Activated effector memory CD4-positive, alpha-beta T cell treated with anti-CD3 and anti-CD28 coated beads, Interleukin-2, amount 50 U/mL, for 16 hours (primary cell): ENCODE measurements at regions not wholly inside any gene's neighbourhood (a gene's known extent, or its start where the extent isn't known, plus 50 kb on each side); places are given as distances from the start of the nearest gene placed in this dataset.

Experiments used
- DNase-seq: peaks from one replicate; pipeline ENCODE4 v3.0.0-alpha.2; 2020

DNA sequence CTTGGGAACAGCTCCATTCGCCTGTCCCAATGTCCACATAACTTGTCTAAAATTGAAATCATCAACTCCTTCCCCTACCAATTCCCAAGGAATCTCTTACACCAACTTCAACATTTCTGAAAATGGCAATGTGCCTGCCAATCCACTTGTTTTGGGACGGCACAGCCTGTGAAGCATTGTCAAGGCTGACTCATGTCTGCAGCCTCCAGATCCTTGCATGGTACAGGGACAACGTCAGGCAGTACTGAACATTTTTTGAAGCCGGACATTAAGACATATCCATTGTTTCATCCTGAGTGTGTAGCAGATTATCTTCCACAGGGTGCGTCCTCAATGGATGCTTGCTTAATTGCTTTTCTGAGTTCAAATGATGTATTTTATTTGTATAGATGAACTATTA, 794.1 kb downstream of the BCL11B start:
- DNase-seq, result no peak

- DNase-seq, result no peak
Measured at GRCh38 chr14:98489115-98489514, 782.9 kb downstream of the BCL11B start.

- DNase-seq, result peak; percentile 63
Measured at GRCh38 chr14:98494582-98494981, 777.4 kb downstream of the BCL11B start.

DNA sequence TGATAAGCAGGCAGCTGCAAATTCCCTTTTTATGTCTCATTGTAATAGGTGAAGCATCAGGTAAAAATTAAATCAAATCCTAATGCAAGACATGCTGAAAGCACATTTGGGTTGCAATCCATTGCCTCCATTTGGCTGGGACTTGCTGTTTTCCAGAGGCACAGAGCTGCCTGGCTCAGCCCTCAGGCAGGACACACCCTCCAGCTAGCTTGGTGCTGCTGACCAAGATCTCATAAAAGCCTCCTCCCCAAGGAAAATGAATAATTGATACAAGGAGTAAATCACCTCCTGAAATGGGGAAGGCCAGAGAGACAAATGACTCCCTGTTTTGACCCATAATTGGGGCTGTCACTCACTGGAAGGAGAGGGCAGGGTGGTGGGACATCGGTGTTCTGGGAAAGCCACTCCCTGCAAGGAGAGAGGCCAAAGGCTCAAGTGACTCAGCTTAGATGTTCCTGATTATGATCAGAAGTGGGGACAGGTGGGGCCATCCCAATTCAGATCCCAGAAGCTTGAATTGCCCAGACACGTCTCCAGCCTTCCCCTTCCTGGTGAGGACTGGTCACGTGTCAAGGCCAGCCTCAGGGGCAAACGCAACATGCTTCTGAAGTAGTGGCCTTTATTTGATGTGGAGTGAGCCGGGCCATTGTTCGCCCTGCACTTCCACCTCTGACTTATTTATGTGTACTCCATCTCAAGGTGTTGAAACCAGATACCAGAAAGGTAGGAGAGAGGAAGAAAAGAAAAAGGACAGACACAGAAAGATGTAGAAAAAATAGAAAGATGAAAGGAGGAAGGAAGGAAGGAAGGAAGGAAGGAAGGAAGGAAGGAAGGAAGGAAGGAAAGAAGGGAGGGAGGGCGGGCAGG, 773.7 kb downstream of the BCL11B start:
- DNase-seq, result no peak

DNA sequence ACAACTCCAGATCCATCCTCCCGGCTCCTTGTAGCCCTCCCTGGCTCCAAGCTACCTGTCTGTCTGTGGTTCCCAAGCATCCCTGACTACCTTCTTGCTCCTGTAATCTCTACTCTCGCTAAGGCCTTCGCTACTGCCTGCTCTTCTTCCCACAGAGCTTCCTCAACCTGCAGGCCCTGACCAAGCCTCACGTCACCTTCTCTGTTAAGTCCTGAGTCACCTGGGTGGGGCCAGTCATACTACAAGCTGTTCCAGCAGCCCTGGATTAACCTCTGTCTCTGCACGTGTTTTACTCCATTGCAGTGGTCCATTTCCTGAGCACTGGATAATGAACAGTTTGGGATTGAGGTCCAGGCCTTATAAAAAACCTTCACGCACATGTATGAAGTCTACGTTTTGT, 770.7 kb downstream of the BCL11B start:
- no peak for DNase-seq

GRCh38 chr14:98501836-98502235, 770.2 kb downstream of the BCL11B start:
- DNase-seq, result no peak

- no peak for DNase-seq
Measured at GRCh38 chr14:98503086-98503815, 768.7 kb downstream of the BCL11B start.

DNA sequence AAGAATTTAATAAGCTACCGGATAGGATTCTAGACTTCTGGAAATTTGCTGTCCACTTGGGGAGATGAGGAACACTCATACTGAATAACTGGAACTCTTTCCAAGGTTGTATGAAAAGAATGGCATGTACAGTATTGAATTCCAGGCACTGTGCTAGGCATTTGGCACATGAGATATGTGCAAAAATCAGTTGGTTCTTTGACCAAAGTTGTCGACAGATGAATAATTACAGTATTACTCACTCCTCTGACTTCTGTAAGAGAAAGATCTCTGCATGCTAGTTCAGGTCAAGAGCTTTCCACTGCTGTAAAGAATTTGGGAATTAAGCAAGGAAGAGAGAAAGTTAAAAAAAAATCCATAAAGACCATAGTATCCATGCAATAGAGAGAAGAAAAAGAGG, 764.7 kb downstream of the BCL11B start:
- no peak for DNase-seq

DNA sequence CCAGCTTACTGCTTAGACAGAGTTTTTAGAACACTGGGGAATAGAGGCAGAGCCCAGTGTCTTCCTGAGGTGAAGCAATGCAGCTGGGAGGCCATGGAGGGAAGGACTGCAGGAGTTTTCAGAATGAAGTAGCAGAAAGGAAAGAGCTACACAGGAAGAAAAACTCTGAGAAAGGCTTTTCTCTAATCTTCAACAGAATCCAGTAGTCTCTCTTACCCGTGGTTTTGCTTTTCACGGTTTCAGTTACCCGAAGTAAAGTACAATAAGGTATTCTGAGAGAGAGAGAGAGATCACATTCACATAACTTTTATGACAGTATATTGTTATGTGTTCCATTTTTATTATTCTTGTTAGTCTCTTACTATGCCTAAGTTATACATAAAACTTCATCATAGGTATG, 761.6 kb downstream of the BCL11B start:
- DNase-seq, result no peak

DNA sequence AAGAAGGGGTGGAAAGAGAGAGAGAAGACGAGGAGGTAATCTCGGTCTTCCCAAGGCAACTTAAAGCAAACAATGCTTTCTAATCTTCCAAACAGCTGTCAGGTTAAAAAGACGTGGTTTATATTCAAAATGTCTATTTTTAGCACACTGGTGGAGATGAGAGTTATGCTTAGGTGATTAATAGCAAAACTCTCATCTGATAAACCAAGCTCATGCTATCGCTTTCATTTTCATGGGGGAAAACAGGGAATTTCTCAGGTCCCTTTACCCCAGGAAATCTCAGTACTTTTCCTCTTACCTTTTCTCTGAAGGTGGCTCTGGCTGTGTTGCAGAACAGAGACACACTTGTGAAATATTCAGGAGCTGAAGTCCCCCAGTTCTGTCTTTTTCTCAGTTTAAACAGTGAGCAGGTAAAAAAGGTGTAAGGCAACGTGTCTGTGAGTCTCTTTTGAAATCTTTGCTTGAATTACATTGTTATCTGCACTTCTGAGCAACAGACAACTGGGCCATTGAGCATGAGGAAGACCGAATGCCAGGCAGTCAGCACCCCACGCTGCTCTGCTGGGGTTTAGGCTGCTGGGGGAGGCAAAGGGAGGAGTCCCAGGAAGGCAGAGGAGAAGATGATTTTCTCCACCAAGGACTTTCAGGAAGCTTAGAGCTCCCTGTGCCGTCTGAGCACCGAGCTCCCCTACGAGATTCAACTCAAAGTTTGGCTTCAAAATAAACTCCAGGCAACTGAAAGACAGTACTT, 759.3 kb downstream of the BCL11B start:
- DNase-seq, result no peak

DNA sequence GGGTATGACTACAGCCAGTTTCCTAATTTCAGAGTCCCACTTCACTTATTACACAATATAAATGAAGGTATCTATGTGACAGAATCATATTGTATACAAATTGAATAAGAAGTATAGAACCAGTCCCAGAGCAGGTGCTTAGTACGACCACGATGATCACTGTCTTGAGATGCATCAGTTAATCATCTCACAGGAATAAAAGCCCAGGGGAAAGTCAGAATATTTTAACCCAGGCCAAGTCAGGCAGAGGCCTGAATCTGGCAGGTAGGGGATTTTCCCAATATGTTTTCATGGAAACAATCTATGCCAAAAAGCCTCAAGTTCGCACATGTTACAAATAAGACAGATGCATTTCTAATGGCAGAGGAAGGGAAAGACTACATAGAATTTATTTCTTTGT, 758.4 kb downstream of the BCL11B start:
- DNase-seq, result no peak

DNA sequence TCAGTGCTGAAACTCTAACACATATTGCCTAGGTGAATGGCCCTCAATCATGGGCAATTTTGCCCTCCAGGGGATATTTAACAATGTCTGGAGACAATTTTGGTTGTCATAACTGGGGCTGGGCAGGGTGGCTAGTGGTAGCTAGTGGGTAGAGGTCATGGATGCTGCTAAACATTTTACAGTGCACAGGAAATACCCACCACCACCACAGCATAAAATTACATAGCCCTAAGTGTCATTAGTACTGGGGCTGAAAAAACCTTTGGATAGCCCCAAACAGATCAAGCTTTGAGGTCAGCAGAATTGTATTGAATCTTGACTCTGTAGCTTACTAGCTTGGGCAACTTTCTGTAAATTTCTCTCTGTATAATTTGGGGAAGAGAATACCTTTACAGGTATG, 758.0 kb downstream of the BCL11B start:
- no peak for DNase-seq

DNA sequence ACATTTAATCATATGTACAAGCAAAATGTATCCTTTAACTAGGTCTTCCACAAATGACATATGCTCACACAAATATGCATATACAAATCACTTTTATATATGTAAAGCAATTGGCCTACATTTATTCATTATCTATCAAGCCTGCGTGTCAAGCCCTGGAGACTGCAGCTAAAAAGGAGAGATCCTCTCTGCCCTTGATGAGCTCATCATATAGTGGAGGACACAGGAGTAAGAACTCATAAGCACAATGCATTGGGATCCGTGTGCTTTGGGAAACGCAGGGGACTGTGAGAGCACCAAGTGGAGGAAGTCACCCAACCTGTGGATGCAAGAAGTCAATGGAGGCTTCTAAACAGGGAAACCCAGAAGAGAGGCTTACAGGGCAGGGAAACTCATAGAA, 735.7 kb downstream of the BCL11B start:
- no peak for DNase-seq

GRCh38 chr14:98542316-98542715, 729.7 kb downstream of the BCL11B start:
- no peak for DNase-seq

DNA sequence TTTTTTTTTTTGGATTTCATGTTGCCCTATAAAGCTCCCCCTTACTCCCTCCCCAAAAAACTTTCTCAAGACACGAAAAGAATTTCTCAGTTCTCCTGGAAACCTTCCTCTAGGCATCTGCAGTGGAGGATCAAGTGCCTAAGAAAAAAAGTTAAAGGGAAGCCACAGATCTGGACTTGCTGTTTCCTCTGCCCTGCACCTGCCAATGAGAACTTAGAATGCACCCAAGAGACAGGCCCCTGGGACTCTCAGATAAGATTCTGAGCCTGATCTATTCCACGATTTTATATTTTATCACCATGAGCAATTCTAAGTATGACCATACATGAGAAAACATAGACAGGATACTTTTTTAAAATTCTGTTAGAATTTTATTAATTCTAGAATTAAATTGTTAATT, 728.9 kb downstream of the BCL11B start:
- no peak for DNase-seq

GRCh38 chr14:98544174-98544573, 727.8 kb downstream of the BCL11B start:
- no peak for DNase-seq

DNA sequence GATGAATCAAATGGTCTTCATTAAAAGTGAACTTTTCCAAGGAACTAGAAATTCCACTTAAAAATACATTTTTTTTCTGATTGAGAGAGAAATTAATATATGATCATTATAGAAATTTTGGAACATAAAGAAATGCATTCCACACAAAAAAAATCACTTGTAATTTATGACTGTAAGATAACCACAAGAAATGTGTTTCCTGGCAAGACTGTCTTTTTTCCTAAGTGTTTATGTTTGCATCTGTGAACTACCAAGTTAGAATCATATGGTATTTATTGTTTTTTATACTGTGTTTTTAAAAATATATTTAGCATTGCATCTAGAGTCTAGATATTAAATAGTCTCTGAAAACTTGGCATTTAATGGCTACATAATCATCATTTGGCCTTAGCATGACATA, 726.8 kb downstream of the BCL11B start:
- DNase-seq, result no peak

DNA sequence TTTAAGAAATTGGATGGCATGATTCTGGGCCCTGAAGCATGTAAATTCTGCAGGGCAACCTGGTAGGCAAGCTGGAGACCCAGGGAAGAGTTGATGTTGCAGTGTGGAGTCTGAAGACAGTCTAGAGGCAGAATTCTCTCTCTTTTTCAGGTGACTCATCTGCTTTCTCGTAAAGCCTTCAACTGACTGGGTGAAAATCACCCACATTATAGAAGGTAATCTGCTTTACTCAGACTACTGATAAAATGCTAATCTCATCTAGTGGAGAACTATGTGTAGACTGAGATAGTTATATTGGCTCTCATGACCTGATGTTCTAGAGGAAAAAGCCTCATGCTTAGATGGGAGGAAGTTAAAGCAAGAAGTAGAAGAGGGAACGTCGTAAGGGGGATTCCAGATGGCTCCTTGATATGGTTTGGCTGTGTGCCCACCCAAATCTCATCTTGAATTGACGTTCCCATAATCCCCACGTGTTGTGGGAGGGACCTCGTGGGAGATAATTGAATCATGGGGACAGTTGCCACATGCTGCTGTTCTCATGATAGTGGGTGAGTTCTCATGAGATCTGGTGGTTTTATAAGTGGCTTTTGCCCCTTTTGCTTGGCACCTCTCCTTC, 723.8 kb downstream of the BCL11B start:
- DNase-seq, result peak; percentile 62

DNA sequence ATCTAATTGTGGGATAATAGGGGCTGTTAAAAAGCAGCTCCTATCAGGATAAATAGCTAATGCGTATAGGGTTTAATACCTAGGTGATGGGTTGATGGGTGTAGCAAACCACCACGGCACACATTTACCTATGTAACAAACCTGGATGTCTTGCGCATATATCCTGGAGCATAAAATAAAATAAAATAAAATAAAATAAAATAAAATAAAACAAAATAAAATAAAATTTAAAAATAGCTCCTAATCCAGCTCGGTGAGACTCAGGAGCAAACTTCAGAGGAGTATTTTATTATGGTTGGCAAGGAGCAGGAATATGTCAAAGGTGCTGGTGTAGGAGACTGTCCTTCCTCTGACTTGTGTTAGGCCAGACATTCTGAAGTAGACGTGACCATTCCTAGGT, 721.0 kb downstream of the BCL11B start:
- no peak for DNase-seq

GRCh38 chr14:98555440-98555839, 716.6 kb downstream of the BCL11B start:
- no peak for DNase-seq

- DNase-seq, result no peak
Measured at GRCh38 chr14:98564006-98564405, 708.0 kb downstream of the BCL11B start.

DNA sequence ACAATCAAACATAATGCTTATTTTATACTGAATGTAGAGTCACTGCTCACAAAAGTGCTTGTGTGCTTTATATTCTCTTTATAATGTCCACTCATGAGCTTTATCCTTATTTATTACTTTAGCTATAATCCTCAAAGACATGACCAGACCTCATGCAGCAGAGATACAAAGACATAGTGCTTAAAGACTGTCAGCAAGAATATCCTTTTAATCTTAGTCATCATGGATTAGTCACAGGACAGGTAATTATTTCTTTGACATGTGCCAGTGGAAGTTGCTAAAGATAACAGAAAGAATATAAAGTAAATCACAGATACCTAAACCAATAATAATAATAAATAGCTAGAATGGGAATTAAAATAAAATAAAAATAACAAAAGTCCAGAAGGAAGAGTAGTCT, 707.5 kb downstream of the BCL11B start:
- no peak for DNase-seq

GRCh38 chr14:98571104-98571503, 700.9 kb downstream of the BCL11B start:
- DNase-seq, result no peak
